Naive B cell (primary cell): ENCODE measurements at regions not wholly inside any gene's neighbourhood (a gene's known extent, or its start where the extent isn't known, plus 50 kb on each side); places are given as distances from the start of the nearest gene placed in this dataset.

Experiments
- ATAC-seq, 2 donors: fragments of 150-1000 bp; cut with Tn5 transposase; 2 replicates each; pipeline ENCODE4 v1.10.0; 2021; ENCODE audit warnings: low read depth in 2 of 2, mild to moderate bottlenecking in 2 of 2, moderate library complexity in 2 of 2
- DNase-seq: peaks from one replicate; pipeline ENCODE4 v3.0.0; 2022
- H3K27ac Mint-ChIP-seq, 6 donors: one replicate each; pipeline ENCODE4 v1.8.0; 2020 to 2022; ENCODE audit warnings: mild to moderate bottlenecking in 6 of 6, mixed read lengths in 6 of 6, moderate library complexity in 5 of 6, inconsistent platforms in 2 of 6
- H3K27me3 Mint-ChIP-seq, 3 donors: one replicate each; pipeline ENCODE4 v1.8.0; 2021 to 2022; ENCODE audit warnings: mixed read lengths in 3 of 3, mild to moderate bottlenecking in 1 of 3
- H3K36me3 Mint-ChIP-seq, 2 donors: one replicate each; pipeline ENCODE4 v1.8.0; 2020 to 2022; ENCODE audit warnings: mixed read lengths in 2 of 2, inconsistent platforms in 1 of 2, mild to moderate bottlenecking in 1 of 2
- H3K4me1 Mint-ChIP-seq, 3 donors: one replicate each; pipeline ENCODE4 v1.8.0; 2020 to 2022; ENCODE audit warnings: mixed read lengths in 3 of 3, inconsistent platforms in 1 of 3, mild to moderate bottlenecking in 1 of 3, moderate library complexity in 1 of 3
- H3K4me3 Mint-ChIP-seq, 8 donors: one replicate each; pipeline ENCODE4 v1.8.0; 2020 to 2022; ENCODE audit warnings: mild to moderate bottlenecking in 8 of 8, mixed read lengths in 8 of 8, moderate library complexity in 8 of 8, inconsistent platforms in 2 of 8
- H3K9me3 Mint-ChIP-seq, 7 donors: one replicate each; pipeline ENCODE4 v1.8.0; 2020 to 2022; ENCODE audit warnings: mixed read lengths in 7 of 7, mild to moderate bottlenecking in 5 of 7, inconsistent platforms in 2 of 7, moderate library complexity in 1 of 7

DNA sequence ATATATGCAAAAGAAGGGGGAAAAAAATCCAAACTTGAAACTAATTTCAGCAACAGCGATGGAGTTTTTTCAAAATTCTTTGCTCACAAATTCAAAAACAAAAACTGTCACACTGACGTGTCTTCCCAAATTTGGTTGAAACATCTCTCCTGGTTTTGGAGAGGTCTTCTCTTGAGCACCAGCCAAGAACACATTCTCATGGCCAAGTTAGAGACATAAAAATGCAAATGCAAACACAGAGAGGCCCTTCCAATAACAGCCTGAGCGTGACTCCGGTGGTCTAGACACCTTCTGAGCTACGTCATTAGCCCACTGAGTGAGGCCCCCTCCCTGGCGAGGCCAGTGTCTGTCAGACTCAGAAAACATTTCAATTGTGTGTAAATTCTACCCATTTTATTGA lies 436.0 kb upstream of the PROK2 start:
- no peak for DNase-seq

DNA sequence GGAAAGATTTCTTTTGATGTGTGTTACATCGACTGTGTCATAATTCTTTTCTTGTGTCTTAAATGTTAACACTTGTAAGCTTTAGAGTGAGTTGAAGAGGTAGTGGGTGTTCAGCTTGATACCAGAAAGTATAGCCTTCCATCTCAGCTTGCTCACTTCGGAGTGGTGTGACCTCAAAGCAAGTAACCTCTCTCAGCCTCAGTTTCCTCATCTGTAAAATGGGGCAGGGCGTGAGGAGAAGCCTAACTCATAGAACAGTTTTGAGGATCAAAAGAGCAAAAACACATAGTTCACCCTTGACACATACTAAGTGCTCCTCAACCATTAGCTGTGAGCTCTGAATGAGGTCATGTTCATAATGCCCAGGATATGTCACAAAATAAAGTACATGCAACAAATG lies 434.8 kb upstream of the PROK2 start:
- DNase-seq (no peak), ATAC-seq (no peak)
- peaks cover 4 to 17% (median 14%) of the 10 kb centered on the region in 7 donors for H3K9me3 Mint-ChIP-seq
- peaks cover 7 to 18% (median 16%) of the 10 kb centered on the region in 3 donors for H3K27me3 Mint-ChIP-seq
- H3K4me3 Mint-ChIP-seq: no peak overlapping the region
- no peak overlapping the region for H3K27ac Mint-ChIP-seq
- peaks cover 0 to 7% (median 0%) of the 10 kb centered on the region in 3 donors for H3K4me1 Mint-ChIP-seq
- peaks cover 0 to 26% of the 10 kb centered on the region in 2 donors for H3K36me3 Mint-ChIP-seq

More for the DNA sequence above, 436.0 kb upstream of the PROK2 start:
- H3K4me3 Mint-ChIP-seq: no peak overlapping the region
- H3K36me3 Mint-ChIP-seq: peaks cover 7 to 38% of the 10 kb centered on the region in 2 donors
- peaks cover 0 to 7% (median 0%) of the 10 kb centered on the region in 3 donors for H3K4me1 Mint-ChIP-seq
- H3K27me3 Mint-ChIP-seq: peaks cover 7 to 18% (median 16%) of the 10 kb centered on the region in 3 donors
- peak overlapping the region in 1 of 6 donors; percentile 5 for H3K27ac Mint-ChIP-seq
- H3K9me3 Mint-ChIP-seq: peaks cover 15 to 29% (median 26%) of the 10 kb centered on the region in 7 donors
- ATAC-seq: no peak

DNA sequence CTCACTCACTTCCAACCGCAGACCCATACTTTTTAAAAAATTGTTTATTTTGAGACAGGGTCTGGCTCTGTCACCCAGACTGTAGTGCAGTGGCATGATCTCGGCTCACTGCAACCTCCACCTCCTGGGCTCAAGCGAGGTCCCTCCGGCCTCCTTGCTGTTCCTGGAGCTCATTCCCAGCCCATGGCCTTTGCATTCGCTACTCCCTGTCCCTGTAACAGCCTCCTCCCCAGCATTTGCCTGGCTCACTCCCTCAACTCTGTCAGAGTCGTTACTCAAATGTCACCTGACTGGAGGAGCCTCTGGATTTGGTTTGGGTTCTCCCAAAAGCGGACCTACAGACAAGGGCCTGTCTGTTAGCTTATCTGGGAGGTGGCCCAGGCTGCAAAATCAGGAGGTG lies 432.6 kb upstream of the PROK2 start:
- peak overlapping the region in 1 of 8 donors; percentile 42 for H3K4me3 Mint-ChIP-seq

DNA sequence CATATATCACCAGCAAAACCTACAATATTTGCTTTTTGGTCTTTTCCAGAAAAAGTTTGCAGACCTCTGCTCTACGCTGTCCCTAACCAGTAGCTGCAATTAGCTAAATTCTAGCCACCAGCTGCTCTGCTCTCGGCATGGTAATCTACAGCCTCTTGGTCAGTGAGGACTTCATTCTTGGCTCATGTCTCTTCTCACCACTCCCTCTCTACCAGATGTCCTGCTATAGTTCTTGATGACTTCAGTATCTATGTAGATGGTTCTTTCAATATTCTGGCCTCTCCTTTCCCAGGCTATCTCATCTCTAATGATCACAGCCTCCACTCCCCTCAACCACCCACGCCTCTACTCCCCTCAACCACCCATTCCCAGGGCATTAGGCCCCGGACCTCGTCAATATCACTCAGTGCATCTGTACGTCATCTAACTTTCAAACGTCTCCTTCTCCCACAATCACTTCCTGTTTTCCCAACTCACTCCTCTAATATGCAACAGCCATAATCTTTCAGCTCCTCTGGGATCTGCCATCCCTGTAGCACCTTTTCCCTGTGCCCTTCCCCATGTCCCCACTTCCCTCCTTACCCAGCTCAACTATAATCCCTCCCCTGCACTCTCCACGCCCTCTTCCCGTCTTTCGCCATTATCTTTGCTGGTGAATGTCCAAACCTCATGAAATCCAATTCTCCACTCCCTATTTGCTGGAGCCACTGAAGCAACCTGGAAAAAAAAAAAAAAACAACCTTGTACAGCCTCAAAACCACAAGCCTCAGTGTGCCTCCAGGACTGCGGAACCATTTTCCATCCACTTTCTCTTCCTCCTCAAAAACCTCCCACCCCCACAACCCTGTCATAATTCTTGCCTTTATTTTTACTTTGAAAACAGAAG lies 429.4 kb upstream of the PROK2 start:
- DNase-seq (no peak), ATAC-seq (peak in 1 of 2 donors; percentile 20)
- Mint-ChIP-seq H3K9me3 (peaks cover 0 to 2% (median 0%) of the 10 kb centered on the region in 7 donors), H3K27ac (no peak overlapping the region), H3K27me3 (peaks cover 3 to 26% (median 16%) of the 10 kb centered on the region in 3 donors), H3K4me1 (peaks cover 4 to 12% (median 7%) of the 10 kb centered on the region in 3 donors), H3K36me3 (peaks cover 0 to 9% of the 10 kb centered on the region in 2 donors), H3K4me3 (no peak overlapping the region)

More for the DNA sequence above, 432.6 kb upstream of the PROK2 start:
- Mint-ChIP-seq H3K27ac (peak overlapping the region in 1 of 6 donors; percentile 63), H3K27me3 (peaks cover 7 to 18% (median 16%) of the 10 kb centered on the region in 3 donors), H3K9me3 (peaks cover 0 to 2% (median 0%) of the 10 kb centered on the region in 7 donors), H3K4me1 (peaks cover 0 to 7% (median 0%) of the 10 kb centered on the region in 3 donors), H3K36me3 (peaks cover 0 to 9% of the 10 kb centered on the region in 2 donors)
- ATAC-seq (no peak), DNase-seq (no peak)

DNA sequence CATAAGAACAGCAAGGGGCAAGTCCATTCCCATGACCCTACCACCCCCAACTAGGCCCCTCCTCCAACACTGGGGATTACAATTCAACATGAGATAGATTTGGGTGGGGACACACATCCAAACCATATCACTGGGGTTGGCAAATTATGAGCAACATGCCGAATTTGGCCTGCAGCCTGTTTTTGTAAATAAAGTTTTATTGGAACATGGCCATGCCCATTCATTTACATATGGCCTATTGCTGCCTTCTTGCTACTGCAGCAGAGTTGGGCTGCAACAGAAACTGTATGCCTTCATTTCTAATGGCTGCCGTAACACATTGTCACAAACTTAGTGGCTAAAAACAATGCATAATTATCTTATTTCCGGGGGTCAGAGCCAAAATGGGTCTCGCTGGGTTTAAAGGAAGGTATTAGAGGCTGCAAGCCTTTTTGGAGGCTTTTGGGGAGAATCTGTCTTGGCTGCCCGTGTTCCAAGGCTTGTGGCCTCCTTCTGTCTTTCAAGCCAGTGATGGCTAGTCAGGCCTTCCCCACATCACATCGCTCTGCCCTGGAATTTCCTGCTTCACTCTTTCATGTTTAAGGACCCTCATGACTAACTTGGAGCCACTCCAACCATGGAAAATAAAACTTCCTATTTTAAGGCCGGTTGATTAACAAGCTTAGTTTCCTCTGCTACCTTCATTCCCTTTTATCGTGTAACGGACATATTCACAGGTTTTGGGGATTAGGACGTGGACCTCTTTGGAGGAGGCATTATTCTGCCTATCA lies 428.5 kb upstream of the PROK2 start:
- peaks cover 0 to 9% of the 10 kb centered on the region in 2 donors for H3K36me3 Mint-ChIP-seq
- peaks cover 4 to 12% (median 7%) of the 10 kb centered on the region in 3 donors for H3K4me1 Mint-ChIP-seq
- ATAC-seq: no peak

DNA sequence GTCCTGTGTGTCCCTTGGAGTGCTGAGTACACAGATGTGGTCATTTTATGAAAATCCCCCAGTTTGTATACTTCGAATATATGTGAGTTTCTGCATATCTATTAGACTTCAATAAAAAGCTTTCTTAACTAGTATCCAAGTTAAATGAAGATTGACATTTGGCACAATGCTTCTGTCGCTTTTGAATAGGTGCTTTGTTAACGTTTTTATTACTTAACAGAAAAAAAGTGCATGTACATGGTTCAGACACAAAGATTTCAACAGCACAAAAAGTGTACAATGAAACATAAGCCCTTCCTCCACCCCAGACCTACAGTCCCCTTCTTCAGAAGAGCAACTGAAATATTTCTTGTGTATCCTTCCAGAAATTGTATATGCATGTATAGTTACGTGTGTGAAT lies 427.4 kb upstream of the PROK2 start:
- Mint-ChIP-seq H3K36me3 (peaks cover 0 to 5% of the 10 kb centered on the region in 2 donors), H3K4me1 (peaks cover 4 to 9% (median 7%) of the 10 kb centered on the region in 3 donors), H3K4me3 (no peak overlapping the region), H3K27ac (no peak overlapping the region), H3K27me3 (peaks cover 3 to 20% (median 12%) of the 10 kb centered on the region in 3 donors), H3K9me3 (no peaks in the 10 kb centered on the region)
- no peak for ATAC-seq
- no peak for DNase-seq

More for the DNA sequence above, 428.5 kb upstream of the PROK2 start:
- DNase-seq: no peak
- Mint-ChIP-seq H3K27me3 (peaks cover 3 to 29% (median 21%) of the 10 kb centered on the region in 3 donors), H3K4me3 (no peak overlapping the region), H3K9me3 (peaks cover 0 to 2% (median 0%) of the 10 kb centered on the region in 7 donors), H3K27ac (no peak overlapping the region)

DNA sequence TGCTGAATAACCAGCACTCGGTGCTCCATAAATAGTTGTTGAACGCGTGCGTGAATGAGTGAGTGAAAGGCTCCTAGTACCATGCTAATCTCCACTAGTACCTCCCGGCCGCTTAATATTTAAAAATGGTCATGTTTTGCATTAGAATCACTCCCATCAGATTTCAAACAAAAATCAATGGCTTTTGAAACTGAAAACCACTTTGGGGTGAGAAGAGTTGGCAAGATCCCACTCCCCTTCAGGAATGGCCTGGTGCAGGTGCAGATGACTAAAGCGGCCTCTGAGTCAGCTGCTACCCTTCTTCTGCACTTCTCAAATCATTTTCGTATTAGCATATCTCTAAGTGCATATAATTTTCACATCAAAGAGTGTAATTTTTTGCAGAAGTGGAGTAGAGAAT lies 425.3 kb upstream of the PROK2 start:
- Mint-ChIP-seq H3K36me3 (no peaks in the 10 kb centered on the region), H3K27me3 (peaks cover 3 to 14% (median 5%) of the 10 kb centered on the region in 3 donors), H3K4me1 (peaks cover 4 to 7% (median 5%) of the 10 kb centered on the region in 3 donors), H3K4me3 (no peak overlapping the region), H3K9me3 (no peaks in the 10 kb centered on the region), H3K27ac (peak overlapping the region in 1 of 6 donors; percentile 42)
- no peak for DNase-seq
- ATAC-seq: no peak

DNA sequence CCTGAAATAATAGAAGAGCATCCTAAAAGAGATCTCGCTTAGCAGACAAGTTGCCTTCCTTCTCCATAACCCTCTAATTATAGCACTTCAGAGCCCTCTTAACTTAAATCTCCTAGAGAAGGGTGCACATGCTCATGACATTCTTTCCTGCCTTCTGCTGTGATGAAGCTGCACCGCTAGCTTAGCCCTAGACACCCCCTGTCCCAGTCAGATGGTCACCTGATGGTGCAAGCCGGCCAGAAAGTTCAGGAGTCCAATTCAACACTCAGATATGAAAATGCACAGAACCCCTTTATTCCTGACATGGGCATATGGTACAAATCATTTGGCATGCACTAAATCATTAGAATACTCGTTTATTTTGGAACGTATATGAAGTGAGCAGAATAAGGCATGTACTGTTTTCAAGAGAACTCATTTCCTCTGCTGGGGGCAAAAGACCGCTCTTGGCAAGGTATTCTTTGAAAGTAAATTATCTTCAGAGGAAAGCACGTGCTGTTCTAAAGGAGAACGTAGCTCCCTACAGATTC lies 420.4 kb upstream of the PROK2 start:
- ATAC-seq (no peak), DNase-seq (no peak)
- peaks cover 5 to 16% (median 9%) of the 10 kb centered on the region in 3 donors for H3K4me1 Mint-ChIP-seq
- H3K9me3 Mint-ChIP-seq: peaks cover 7 to 13% (median 10%) of the 10 kb centered on the region in 7 donors
- H3K4me3 Mint-ChIP-seq: no peak overlapping the region
- no peak overlapping the region for H3K27ac Mint-ChIP-seq
- peaks cover 2 to 11% of the 10 kb centered on the region in 2 donors for H3K36me3 Mint-ChIP-seq
- peaks cover 8 to 38% (median 24%) of the 10 kb centered on the region in 3 donors for H3K27me3 Mint-ChIP-seq

DNA sequence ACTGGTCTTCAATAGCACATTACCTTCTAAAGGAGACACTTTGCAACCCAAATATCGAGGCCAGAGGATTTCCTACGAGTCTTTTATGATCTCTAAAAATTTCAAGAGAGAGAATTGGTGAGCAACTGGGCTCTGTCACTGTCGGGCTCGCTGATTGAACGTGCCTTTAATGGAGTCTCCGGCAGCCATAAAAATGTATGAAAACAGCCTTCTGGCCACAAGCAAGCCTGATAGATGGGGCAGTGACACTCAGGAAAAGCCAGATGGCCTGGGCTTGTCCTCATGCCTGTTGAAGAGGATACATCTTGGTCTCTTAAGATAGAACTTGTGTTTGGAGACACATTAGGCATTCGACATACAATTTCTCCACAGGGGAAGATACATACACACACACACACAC lies 419.5 kb upstream of the PROK2 start:
- DNase-seq: no peak
- ATAC-seq: no peak
- peaks cover 7 to 19% (median 13%) of the 10 kb centered on the region in 7 donors for H3K9me3 Mint-ChIP-seq
- peaks cover 0 to 16% (median 5%) of the 10 kb centered on the region in 3 donors for H3K4me1 Mint-ChIP-seq
- H3K27ac Mint-ChIP-seq: no peak overlapping the region
- no peak overlapping the region for H3K4me3 Mint-ChIP-seq
- peaks cover 8 to 11% of the 10 kb centered on the region in 2 donors for H3K36me3 Mint-ChIP-seq
- peaks cover 8 to 38% (median 32%) of the 10 kb centered on the region in 3 donors for H3K27me3 Mint-ChIP-seq

DNA sequence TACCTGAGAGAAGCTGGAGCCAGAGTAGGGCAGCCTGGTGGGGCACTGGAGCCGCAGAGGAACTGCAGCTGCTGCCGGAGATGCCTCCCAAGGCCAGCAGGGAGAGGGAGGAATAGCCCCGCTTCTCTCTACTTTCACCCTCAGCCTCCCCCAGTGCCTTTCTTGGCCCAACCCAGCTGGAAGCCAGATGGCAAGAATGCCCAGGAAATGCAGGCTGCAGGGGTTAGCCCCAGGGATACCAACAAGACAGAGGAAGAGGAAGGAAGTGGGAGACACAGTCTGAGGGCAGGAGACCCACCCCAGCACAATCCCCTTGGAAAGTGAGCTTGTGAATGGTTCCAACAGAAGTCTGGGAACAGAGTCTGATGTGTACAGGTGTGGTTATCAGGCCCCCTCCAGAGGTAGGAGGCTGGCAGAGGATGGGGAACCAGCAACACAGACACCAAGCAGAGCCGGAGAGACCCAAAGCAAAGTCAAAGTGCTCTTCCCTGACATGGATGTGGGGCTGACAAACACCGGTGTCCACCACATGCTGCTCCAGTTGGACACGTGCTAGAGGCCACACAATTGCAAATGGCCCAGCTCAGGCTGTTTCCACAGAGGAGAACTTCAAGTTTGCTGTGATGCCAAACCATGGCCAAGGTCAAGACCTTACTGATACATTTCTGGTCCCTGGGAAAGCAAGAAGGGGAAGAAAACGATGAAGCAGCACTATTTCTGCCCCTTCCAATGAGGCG lies 418.8 kb upstream of the PROK2 start:
- Mint-ChIP-seq H3K27me3 (peaks cover 8 to 37% (median 34%) of the 10 kb centered on the region in 3 donors), H3K36me3 (peaks cover 8 to 11% of the 10 kb centered on the region in 2 donors), H3K4me3 (peak overlapping the region in 1 of 8 donors; percentile 37), H3K9me3 (peaks cover 7 to 19% (median 13%) of the 10 kb centered on the region in 7 donors), H3K4me1 (peaks cover 0 to 16% (median 5%) of the 10 kb centered on the region in 3 donors), H3K27ac (peak overlapping the region in 1 of 6 donors; percentile 36)
- no peak for DNase-seq
- no peak for ATAC-seq

DNA sequence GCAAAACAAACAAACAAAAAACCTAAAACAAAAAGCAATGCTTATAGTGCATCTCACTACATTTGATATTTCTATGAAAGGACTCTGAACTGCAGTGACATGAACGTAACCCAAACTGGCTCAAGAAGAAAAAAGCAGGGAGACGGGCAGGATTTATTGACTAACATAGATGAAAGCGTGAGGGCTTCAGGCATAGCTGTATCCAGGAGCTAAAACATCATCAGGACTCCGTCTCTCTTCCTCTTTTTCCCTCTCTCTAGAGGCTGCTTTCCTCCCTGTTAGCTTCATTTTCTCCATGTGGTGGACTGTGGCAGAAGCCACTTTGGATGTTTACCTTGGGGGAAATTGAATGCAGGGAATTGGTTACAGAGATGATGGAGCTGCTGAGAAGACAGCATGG lies 418.2 kb upstream of the PROK2 start:
- no peak overlapping the region for H3K27ac Mint-ChIP-seq
- H3K36me3 Mint-ChIP-seq: peaks cover 8 to 11% of the 10 kb centered on the region in 2 donors
- peaks cover 7 to 19% (median 13%) of the 10 kb centered on the region in 7 donors for H3K9me3 Mint-ChIP-seq
- peaks cover 0 to 16% (median 5%) of the 10 kb centered on the region in 3 donors for H3K4me1 Mint-ChIP-seq
- ATAC-seq: no peak
- DNase-seq: no peak
- H3K27me3 Mint-ChIP-seq: peaks cover 8 to 32% (median 31%) of the 10 kb centered on the region in 3 donors
- no peak overlapping the region for H3K4me3 Mint-ChIP-seq

DNA sequence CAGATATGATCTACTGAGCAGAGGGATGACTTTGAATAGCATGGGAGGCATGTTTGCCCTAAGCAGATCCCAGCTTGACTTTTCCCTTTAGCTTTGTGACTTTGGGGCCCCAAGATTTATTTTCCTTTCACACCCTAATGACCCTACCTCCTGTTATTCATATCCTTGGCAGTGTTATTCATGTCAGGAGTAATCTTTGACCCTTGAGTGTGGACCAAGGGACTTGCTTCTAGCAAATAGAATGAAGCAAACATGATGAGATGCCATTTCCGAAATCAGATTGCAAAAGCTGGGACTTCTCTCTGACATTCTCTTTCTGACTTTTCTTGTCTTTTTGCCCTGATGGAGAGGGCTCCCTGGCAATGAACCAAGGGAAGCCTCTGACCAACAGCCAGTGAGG lies 415.4 kb upstream of the PROK2 start:
- Mint-ChIP-seq H3K9me3 (peaks cover 7 to 19% (median 13%) of the 10 kb centered on the region in 7 donors), H3K36me3 (peaks cover 11 to 12% of the 10 kb centered on the region in 2 donors), H3K27me3 (peaks cover 13 to 41% (median 39%) of the 10 kb centered on the region in 3 donors), H3K4me3 (no peak overlapping the region), H3K4me1 (peaks cover 5 to 16% (median 5%) of the 10 kb centered on the region in 3 donors), H3K27ac (peak overlapping the region in 1 of 6 donors; percentile 1)
- ATAC-seq (no peak), DNase-seq (no peak)
